Mammary epithelial cell (primary cell): ENCODE measurements at regions not wholly inside any gene's neighbourhood (a gene's known extent, or its start where the extent isn't known, plus 50 kb on each side); places are given as distances from the start of the nearest gene placed in this dataset.

Source experiments
- EZH2 ChIP-seq: IDR thresholded peaks from 2 replicates; pipeline ENCODE4 v1.6.1; 2012; ENCODE audit warnings: low read length, inconsistent platforms, borderline replicate concordance
- TF ChIP-seq, protein P1 (sequence below), 2 donors: IDR thresholded peaks in 1 of 2; conservative IDR thresholded peaks in 1 of 2; 2 replicates each; pipeline ENCODE4 v1.5.1; 2011 to 2012; ENCODE audit warnings: inconsistent platforms in 2 of 2, low read length in 2 of 2, mild to moderate bottlenecking in 2 of 2, control low read depth in 1 of 2, low read depth in 1 of 2; ENCODE audit not compliant: insufficient read depth in 1 of 2; ENCODE audit errors: extremely low read depth in 1 of 2

DNA sequence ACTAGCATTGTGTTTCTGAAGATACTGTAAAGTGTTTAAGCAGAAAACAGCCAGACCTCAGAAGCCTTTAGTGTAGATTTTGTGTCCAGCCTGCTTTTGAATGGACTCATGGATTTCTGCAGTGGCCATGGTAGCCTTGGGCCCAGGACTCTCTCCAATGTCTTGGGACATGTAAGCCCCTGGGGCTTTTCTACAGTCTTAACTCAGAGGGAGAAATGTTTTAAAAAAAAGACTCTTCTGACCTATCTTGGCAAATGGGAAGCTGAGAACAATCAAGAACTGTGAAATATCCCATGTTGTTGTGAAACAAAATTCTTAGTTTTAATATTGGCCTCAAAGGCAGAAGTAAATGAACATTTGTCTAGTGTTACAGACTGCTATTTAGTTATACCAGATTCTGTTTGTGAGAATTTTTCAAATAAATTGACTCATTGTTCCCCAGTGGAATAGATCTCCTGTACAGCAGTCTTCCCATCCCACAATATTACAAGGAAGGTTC, 112.5 kb upstream of the DMAC1 start:
- TF ChIP-seq, protein P1, sequence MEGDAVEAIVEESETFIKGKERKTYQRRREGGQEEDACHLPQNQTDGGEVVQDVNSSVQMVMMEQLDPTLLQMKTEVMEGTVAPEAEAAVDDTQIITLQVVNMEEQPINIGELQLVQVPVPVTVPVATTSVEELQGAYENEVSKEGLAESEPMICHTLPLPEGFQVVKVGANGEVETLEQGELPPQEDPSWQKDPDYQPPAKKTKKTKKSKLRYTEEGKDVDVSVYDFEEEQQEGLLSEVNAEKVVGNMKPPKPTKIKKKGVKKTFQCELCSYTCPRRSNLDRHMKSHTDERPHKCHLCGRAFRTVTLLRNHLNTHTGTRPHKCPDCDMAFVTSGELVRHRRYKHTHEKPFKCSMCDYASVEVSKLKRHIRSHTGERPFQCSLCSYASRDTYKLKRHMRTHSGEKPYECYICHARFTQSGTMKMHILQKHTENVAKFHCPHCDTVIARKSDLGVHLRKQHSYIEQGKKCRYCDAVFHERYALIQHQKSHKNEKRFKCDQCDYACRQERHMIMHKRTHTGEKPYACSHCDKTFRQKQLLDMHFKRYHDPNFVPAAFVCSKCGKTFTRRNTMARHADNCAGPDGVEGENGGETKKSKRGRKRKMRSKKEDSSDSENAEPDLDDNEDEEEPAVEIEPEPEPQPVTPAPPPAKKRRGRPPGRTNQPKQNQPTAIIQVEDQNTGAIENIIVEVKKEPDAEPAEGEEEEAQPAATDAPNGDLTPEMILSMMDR (conservative IDR thresholded peaks at IDR 0.05 in 1 of 2, IDR thresholded peaks at IDR 0.05 in 1 of 2; ENCODE audit: extremely low read depth in 1 of 2, insufficient read depth in 1 of 2, low read depth in 1 of 2, low read length in 2 of 2) = no peak
- TF ChIP-seq EZH2 = no peak
